ENCODE measurements at regions not wholly inside any gene's neighbourhood (a gene's known extent, or its start where the extent isn't known, plus 50 kb on each side); places are given as distances from the start of the nearest gene placed in this dataset.

DNA sequence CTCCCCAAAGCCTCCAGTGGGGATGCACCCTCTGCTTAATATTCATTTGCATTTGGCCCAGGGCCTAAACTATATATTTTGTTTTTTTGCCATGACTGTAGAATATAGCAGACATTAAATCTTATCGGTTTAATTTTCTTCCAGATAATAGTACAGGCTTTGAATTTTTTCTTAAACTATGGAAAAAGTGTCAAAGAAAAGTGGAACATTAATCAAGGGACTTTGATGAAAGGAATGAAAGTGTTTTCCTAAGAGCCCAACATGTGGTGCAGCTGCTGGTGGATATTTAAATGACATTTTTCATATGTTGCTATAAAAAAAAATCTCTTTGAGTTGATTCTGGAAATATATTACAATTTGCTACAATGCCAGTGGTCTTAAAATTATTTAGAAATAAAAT lies 346.8 kb downstream of the CYP26B1 start:
- TF ChIP-seq POLR2AphosphoS5 (IDR thresholded peaks at IDR 0.05; ENCODE audit: low read depth, low read length) (no peak), SIN3A (IDR thresholded peaks at IDR 0.05; ENCODE audit: borderline replicate concordance, insufficient read depth, low read length) (no peak), TAF1 (IDR thresholded peaks at IDR 0.05; ENCODE audit: borderline replicate concordance, insufficient read depth, low read length) (no peak), REST (IDR thresholded peaks at IDR 0.05; ENCODE audit: insufficient read depth in 1 of 2, low read depth in 2 of 2, low read length in 2 of 2) (no peak)
